ENCODE measurements at regions not wholly inside any gene's neighbourhood (a gene's known extent, or its start where the extent isn't known, plus 50 kb on each side); places are given as distances from the start of the nearest gene placed in this dataset.

GRCh38 chr19:28878862-28879566 is 333.9 kb downstream of the UQCRFS1 start:
- DNase-seq: peak; percentile 57

- DNase-seq: no peak
Measured at GRCh38 chr19:28876609-28877123, 336.3 kb downstream of the UQCRFS1 start.

DNA sequence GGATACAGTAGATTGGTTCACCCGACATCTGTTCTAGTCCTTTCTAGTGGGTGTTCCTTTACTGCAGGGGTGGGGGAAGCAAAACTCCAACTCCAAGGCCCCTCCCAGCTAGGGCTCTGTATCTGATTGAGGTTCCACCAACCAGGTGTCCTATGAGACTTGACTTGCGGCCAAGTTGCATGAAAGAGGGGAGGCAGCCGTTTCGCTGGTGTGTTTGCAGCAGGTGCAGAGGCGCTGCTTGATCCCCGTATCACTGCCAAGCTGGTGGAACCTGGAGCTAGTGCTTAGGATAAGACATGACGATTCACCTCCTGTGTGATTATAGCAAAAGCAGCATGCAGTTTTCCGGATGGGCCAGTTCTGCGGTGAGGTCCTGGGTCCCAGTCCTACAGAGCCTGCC is 338.2 kb downstream of the UQCRFS1 start:
- DNase-seq: no peak

DNA sequence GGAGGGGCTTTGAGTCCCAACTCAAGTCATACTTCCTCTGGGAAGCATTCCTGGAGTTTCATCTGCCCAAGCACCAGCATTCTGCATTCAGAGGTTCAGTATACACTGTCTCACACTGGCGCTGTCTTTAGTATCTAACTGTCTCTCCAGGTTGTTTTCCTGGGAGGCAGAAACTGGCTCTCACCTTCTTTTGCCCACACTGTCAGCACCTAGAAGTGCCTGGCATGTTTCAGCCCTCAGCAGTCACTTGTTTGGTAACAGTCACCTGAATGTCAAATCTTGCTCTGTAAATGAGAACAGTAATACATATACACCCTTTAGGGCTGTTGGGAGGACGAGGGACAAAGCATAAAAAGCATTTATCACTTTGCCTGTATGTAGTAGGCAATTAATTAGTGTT is 339.6 kb downstream of the UQCRFS1 start:
- no peak for DNase-seq

DNA sequence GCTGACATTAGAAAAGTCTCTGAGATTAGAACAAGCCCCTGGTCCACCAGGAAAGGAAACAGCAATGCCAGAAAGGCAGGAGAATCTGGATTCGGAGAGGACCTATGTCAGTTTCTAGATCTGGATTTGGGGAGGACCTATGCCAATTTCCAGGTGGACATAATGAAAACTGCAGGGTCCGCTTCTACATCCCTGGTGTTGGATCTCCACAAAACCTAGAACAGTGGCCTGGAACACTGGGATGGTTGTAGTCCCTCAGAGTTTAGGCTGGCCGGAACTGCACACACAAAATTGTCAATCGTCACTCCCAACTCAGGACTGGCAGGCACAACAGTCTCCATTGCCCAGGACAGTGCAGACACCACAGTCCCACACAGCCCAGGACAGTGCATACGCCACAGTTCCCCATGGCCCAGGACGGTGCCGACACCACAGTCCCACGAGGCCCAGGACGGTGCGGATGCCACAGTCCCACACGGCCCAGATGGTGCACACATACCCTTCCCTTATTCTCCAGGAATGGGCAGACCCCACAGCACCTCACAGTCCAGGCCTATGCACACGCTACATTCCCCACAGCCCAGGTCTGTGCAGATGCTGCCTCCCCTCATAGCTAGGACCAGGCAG is 341.7 kb downstream of the UQCRFS1 start:
- no peak for DNase-seq

DNA sequence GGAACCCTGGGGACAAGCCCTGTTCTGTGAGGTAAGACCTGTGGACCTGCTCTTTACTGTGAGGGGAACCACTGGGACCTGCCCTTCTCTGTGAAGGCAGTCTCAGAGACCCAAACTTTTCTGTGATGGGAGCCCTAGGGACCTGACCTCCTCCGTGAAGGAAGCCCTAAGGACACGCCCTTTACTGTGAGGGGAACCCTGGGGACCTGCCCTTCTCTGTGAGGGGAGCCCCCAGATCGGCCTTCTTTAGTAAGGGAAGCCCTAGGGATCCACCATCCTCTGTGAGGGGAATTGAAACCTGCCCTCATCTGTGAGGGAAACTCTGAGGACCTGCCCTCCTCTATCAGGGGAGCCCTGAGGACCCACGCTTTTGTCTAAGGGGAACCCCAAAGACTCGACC is 343.5 kb downstream of the UQCRFS1 start:
- no peak for DNase-seq

- DNase-seq: no peak
Measured at GRCh38 chr19:28868836-28869235, 344.1 kb downstream of the UQCRFS1 start.

- DNase-seq: no peak
Measured at GRCh38 chr19:28867978-28868377, 345.0 kb downstream of the UQCRFS1 start.

DNA sequence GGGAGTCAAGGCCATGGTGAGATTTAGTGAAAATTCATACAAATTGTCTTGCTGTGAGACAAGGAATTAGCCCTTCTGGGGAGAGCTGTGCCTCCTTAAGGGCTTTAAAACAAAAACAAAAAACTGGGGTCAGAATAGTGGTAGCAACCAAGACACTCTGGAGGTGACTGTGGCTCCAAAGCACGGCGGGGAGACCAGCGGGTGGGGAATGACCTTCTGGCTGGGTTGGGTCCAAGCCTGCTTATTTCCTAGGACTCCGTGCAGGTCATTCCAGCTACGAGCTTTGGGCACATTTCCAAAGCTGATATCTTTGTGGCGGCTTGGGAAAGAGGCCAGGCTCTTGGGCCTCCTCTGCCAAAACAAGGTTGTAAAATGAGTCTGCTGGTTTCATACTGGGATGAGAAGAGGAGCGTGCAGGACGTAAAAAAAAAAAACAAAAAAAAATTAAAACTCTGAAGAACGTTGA is 348.3 kb downstream of the UQCRFS1 start:
- DNase-seq: no peak

GRCh38 chr19:28864024-28864503 is 348.9 kb downstream of the UQCRFS1 start:
- no peak for DNase-seq

GRCh38 chr19:28862238-28862637 is 350.7 kb downstream of the UQCRFS1 start:
- no peak for DNase-seq

GRCh38 chr19:28859811-28860210 is 353.1 kb downstream of the UQCRFS1 start:
- DNase-seq: no peak

GRCh38 chr19:28858933-28859332 is 354.0 kb downstream of the UQCRFS1 start:
- no peak for DNase-seq

DNA sequence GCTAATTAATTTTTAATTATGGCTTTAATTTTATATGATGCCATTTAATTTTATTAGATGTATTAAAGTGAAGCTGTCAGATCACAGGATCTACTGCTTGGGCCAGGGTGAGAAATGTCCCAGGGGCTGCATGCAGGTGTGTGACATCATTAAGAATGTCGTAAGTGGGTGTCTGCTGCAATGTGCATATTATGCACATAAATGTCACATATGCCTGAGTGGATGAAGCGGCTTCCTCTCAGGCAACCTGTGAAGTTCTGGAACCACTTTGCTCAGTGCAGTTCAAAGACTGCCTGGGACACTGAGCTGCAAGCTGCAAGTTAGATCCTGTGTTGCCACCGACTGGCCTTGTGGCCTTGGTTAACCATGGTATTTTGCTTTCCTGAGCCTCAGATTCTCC is 355.0 kb downstream of the UQCRFS1 start:
- DNase-seq: no peak

GRCh38 chr19:28855216-28855615 is 357.7 kb downstream of the UQCRFS1 start:
- DNase-seq: no peak

GRCh38 chr19:28847468-28847867 is 365.5 kb downstream of the UQCRFS1 start:
- DNase-seq: no peak

GRCh38 chr19:28846094-28846812 is 366.7 kb downstream of the UQCRFS1 start:
- DNase-seq: no peak

DNA sequence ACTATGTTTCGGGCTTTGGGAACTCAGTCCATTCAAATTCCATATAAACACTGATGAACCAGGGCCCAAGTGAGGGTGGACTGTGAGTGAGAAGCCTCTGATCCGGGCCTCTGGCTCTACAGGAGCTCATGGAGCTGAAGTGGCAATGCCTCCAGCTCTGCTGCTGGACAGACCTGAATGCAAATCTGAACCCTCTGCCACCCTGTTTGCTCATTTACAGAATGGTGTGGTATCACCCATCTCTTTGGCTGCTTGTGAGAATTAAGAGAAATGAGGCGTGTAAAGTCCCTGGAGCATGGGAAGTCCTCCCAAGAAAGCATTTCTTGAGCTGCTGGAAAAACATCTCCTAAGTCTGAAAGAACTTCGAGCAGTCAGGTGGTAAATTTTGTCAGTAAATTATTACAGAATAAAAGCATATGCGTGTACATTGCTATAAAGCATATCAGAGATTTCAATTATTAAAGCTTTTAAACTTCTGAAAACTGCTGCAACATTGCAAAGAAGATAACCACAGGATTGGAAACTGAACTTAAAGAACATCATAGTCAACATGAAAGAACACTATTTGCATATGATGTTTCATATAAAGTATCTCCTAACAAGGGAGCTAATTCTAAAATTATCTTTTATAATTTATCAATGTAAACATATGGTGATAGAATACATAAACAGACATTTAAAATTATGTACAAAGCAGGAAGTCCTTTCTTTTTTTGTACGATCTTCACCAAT is 369.0 kb downstream of the UQCRFS1 start:
- DNase-seq: no peak

- DNase-seq: no peak
Measured at GRCh38 chr19:28841531-28841930, 371.4 kb downstream of the UQCRFS1 start.

GRCh38 chr19:28840891-28841290 is 372.1 kb downstream of the UQCRFS1 start:
- DNase-seq: no peak

DNA sequence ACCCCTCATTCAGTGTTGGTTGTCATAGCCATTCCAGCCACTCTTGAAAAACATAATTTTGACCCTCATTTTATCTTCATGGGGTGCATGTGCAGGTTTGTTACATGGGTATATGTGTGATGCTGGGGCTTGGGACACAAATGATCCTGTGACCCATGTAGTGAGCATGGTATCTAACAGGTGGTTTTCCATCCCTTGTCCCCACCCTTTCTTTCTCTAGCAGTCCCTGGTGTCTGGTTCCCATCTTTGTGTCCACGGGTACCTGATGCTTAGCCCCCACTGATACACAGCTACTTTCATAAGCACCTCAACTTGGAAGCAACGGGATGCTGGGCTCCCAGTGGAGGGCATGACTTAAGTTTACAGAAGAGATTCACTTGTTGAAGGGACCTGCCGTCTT is 373.5 kb downstream of the UQCRFS1 start:
- no peak for DNase-seq

DNA sequence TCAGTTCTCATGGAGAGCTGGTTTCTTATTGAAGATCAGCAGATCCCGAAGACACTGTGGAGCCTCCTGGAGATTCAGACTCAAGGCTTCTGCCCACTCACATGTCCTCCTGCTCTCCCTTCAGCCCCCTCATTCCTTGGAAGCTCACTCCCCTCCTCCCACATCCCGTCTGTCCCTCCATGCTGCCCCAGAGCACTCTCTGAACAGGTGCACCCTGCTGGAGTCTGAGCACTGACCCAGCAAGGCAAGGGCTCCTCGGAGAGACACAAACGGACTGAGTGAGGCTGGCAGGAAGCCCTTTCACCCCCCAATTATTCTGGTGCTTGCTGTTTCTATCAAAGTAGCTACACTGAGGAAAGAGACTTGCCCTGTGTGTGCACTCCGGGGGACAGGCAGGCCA is 374.0 kb downstream of the UQCRFS1 start:
- no peak for DNase-seq

DNA sequence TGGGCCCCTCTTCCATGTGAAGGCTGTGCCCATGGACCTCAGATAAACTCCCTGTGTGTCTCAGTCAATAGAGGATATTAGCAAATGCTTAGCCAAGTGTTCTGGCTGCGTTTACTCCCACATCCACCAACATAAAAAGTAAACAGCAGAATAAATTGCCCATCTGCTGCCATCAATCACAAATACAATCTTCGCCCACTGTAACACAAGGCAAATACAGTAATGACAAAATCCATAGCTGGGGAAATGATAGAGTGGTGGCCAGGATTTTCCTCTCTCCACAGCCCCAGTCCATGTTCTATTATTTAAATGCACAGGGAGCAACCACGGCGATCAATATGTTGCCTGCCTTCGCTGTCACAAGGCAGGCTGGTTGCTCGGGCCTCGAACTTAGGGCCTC is 376.5 kb downstream of the UQCRFS1 start:
- DNase-seq: no peak

Measured in left hindlimb (tissue), 1 donor.